ENCODE measurements at regions not wholly inside any gene's neighbourhood (a gene's known extent, or its start where the extent isn't known, plus 50 kb on each side); places are given as distances from the start of the nearest gene placed in this dataset.

DNA sequence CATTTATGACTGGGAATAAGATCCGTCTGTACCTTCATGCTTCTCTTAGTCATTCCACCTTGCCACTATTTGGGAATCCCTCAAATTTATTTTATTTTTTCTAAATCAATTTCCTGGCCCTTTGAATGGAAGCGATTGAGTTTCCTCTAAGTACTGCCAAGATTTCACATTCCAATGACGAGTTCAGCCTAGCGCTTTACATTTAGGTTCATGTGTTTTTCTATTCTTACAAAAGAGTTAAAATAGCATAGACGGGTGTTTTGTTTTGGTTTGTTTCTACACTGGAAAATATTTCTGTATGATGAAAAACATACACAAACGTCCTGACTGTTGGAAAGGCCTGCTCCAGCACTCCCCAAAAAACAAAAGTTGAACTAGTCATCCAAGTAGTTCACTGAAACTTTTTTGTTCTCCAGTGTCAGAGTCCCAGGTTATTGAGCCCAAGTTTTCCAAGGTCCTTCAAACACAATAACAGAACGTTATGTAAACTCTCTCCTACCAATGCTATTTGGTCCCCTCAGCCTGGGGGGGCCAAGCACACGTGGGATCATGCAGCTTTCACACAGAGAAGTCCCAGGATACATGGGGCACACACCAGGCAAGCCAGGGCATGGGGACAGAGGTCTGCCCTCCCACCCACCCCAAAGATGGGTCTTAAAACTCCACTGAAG, 74.8 kb upstream of the FOXN3 start:
- Histone ChIP-seq H3K79me1 (ENCODE audit: low read depth, low read length) (no peaks in the 10 kb centered on the region), H3K18ac (ENCODE audit: low read length) (no peak overlapping the region), H3K4me3 (ENCODE audit: low read length in 2 of 2) (no peak overlapping the region), H3K27ac (replicated peaks; ENCODE audit: low read length) (no peak overlapping the region), H2BK120ac (ENCODE audit: low read depth, low read length) (no peak overlapping the region), H3K23ac (ENCODE audit: low read depth, low read length, poor library complexity) (no peak overlapping the region), H2AFZ (ENCODE audit: low read length) (no peak overlapping the region), H3K14ac (ENCODE audit: low read length) (no peak overlapping the region), H3K4me1 (ENCODE audit: control insufficient read depth in 2 of 2, insufficient read depth in 1 of 2, low read depth in 1 of 2, low read length in 2 of 2) (peaks cover 1 to 11% of the 10 kb centered on the region in 2 donors), H3K4ac (ENCODE audit: low read length) (no peak overlapping the region), H3K4me2 (ENCODE audit: insufficient read depth, low read length, poor library complexity, severe bottlenecking) (no peak overlapping the region), H3K27me3 (ENCODE audit: control insufficient read depth in 3 of 3, insufficient read depth in 3 of 3, low read depth in 1 of 3, low read length in 3 of 3) (no peaks in the 10 kb centered on the region), H3K36me3 (replicated peaks in 1 of 2; ENCODE audit: control insufficient read depth in 2 of 2, insufficient read depth in 2 of 2, low read length in 2 of 2) (no peaks in the 10 kb centered on the region), H2BK5ac (ENCODE audit: low read length) (no peak overlapping the region), H3K9ac (ENCODE audit: low read depth, low read length, poor library complexity) (no peak overlapping the region), H2AK5ac (ENCODE audit: low read depth, low read length) (no peak overlapping the region), H4K8ac (ENCODE audit: low read depth, low read length) (no peak overlapping the region), H2BK15ac (ENCODE audit: low read length) (no peak overlapping the region), H2BK12ac (ENCODE audit: low read length) (no peak overlapping the region), H4K91ac (ENCODE audit: low read depth, low read length, poor library complexity) (no peak overlapping the region), H3K9me3 (replicated peaks in 1 of 2; ENCODE audit: control insufficient read depth in 2 of 2, insufficient read depth in 1 of 2, low read depth in 1 of 2, low read length in 2 of 2) (no peaks in the 10 kb centered on the region)
- DNase-seq (ENCODE audit: low spot score) = no peak
- no CpG with 5 or more reads among the region's 8 CpGs for WGBS, 2 donors (ENCODE audit: extremely low coverage in 2 of 2, insufficient read length in 2 of 2, insufficient replicate concordance in 1 of 2)

DNA sequence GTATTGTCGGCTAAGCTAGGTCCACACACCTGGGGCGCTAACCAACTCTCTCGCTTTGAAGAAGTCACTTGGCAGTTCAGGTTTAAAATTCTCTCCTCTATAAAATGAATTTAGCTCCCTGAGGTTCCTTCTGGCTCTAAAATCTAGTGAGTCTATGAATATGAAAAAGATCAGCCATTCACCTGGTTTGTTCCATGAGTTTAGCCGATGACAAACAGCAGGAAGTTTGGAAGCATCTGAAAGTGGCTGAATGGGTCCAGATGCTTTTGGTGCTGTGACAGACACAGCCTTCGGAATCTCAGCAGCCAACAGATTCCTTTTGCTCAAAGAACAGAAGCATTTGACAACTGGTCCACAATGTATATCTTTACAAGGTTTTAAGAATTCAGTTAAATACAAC, 73.4 kb upstream of the FOXN3 start:
- no peak overlapping the region for H3K4me2 ChIP-seq (ENCODE audit: insufficient read depth, low read length, poor library complexity, severe bottlenecking)
- no peak overlapping the region for H3K4me3 ChIP-seq (ENCODE audit: low read length in 2 of 2)
- H2AK5ac ChIP-seq (ENCODE audit: low read depth, low read length) = no peak overlapping the region
- H2BK15ac ChIP-seq (ENCODE audit: low read length) = no peak overlapping the region
- H3K79me1 ChIP-seq (ENCODE audit: low read depth, low read length) = no peaks in the 10 kb centered on the region
- H3K27me3 ChIP-seq (ENCODE audit: control insufficient read depth in 3 of 3, insufficient read depth in 3 of 3, low read depth in 1 of 3, low read length in 3 of 3) = no peaks in the 10 kb centered on the region
- no peak overlapping the region for H3K9ac ChIP-seq (ENCODE audit: low read depth, low read length, poor library complexity)
- no peak for DNase-seq (ENCODE audit: low spot score)
- no peak overlapping the region for H3K14ac ChIP-seq (ENCODE audit: low read length)
- no peak overlapping the region for H4K91ac ChIP-seq (ENCODE audit: low read depth, low read length, poor library complexity)
- H3K27ac ChIP-seq (replicated peaks; ENCODE audit: low read length) = no peak overlapping the region
- H3K18ac ChIP-seq (ENCODE audit: low read length) = no peak overlapping the region
- no peak overlapping the region for H2AFZ ChIP-seq (ENCODE audit: low read length)
- no peak overlapping the region for H3K23ac ChIP-seq (ENCODE audit: low read depth, low read length, poor library complexity)
- no peak overlapping the region for H2BK5ac ChIP-seq (ENCODE audit: low read length)
- no peak overlapping the region for H4K8ac ChIP-seq (ENCODE audit: low read depth, low read length)
- no peak overlapping the region for H2BK12ac ChIP-seq (ENCODE audit: low read length)
- WGBS, 2 donors (ENCODE audit: extremely low coverage in 2 of 2, insufficient read length in 2 of 2, insufficient replicate concordance in 1 of 2) = no CpG with 5 or more reads among the region's 5 CpGs
- H3K4me1 ChIP-seq (ENCODE audit: control insufficient read depth in 2 of 2, insufficient read depth in 1 of 2, low read depth in 1 of 2, low read length in 2 of 2) = peaks cover 1 to 11% of the 10 kb centered on the region in 2 donors
- H2BK120ac ChIP-seq (ENCODE audit: low read depth, low read length) = no peak overlapping the region
- H3K36me3 ChIP-seq (replicated peaks in 1 of 2; ENCODE audit: control insufficient read depth in 2 of 2, insufficient read depth in 2 of 2, low read length in 2 of 2) = no peaks in the 10 kb centered on the region
- H3K4ac ChIP-seq (ENCODE audit: low read length) = no peak overlapping the region
- no peaks in the 10 kb centered on the region for H3K9me3 ChIP-seq (replicated peaks in 1 of 2; ENCODE audit: control insufficient read depth in 2 of 2, insufficient read depth in 1 of 2, low read depth in 1 of 2, low read length in 2 of 2)

DNA sequence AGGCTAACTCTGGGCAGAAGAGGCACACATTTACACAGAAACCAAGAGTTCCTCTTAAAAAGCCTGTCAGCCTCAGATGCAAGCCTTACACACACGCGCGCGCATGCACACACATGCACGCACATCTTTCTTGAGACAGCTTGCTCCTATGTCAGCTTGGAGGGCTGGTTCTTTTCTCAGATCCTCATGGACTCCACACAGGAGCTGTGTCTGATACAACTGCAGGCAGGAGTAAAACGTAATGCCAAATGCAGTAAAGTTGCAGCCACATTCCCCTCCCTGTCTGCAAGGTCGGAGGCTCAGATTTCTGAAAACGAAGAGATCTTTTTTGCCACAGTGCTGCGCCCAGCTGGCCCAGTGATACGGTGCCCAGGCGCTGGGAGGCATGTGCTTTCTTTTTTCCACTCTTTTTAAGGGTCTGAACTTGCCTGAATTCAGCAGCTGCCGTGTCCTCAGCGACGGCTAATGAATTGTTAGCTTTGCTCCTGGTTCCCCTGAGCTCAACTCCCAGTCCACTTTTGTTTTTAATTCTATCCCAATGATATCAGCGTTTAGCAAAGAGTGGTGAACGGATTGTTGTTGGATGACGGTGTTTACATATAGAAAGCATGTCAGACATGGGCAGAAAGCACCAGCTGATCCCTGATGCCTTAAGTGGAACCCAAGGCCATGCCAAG, 72.9 kb upstream of the FOXN3 start:
- H2BK15ac ChIP-seq (ENCODE audit: low read length) = no peak overlapping the region
- H3K23ac ChIP-seq (ENCODE audit: low read depth, low read length, poor library complexity) = no peak overlapping the region
- no peak overlapping the region for H4K91ac ChIP-seq (ENCODE audit: low read depth, low read length, poor library complexity)
- H4K8ac ChIP-seq (ENCODE audit: low read depth, low read length) = no peak overlapping the region
- no peaks in the 10 kb centered on the region for H3K9me3 ChIP-seq (replicated peaks in 1 of 2; ENCODE audit: control insufficient read depth in 2 of 2, insufficient read depth in 1 of 2, low read depth in 1 of 2, low read length in 2 of 2)
- no CpG with 5 or more reads among the region's 17 CpGs for WGBS, 2 donors (ENCODE audit: extremely low coverage in 2 of 2, insufficient read length in 2 of 2, insufficient replicate concordance in 1 of 2)
- H3K4ac ChIP-seq (ENCODE audit: low read length) = no peak overlapping the region
- H2BK12ac ChIP-seq (ENCODE audit: low read length) = no peak overlapping the region
- H3K18ac ChIP-seq (ENCODE audit: low read length) = no peak overlapping the region
- H3K4me1 ChIP-seq (ENCODE audit: control insufficient read depth in 2 of 2, insufficient read depth in 1 of 2, low read depth in 1 of 2, low read length in 2 of 2) = peaks cover 1 to 11% of the 10 kb centered on the region in 2 donors
- no peak for DNase-seq (ENCODE audit: low spot score)
- H3K27ac ChIP-seq (replicated peaks; ENCODE audit: low read length) = no peak overlapping the region
- no peaks in the 10 kb centered on the region for H3K27me3 ChIP-seq (ENCODE audit: control insufficient read depth in 3 of 3, insufficient read depth in 3 of 3, low read depth in 1 of 3, low read length in 3 of 3)
- H3K4me3 ChIP-seq (ENCODE audit: low read length in 2 of 2) = no peak overlapping the region
- no peak overlapping the region for H2BK120ac ChIP-seq (ENCODE audit: low read depth, low read length)
- no peak overlapping the region for H3K9ac ChIP-seq (ENCODE audit: low read depth, low read length, poor library complexity)
- H3K14ac ChIP-seq (ENCODE audit: low read length) = no peak overlapping the region
- no peaks in the 10 kb centered on the region for H3K36me3 ChIP-seq (replicated peaks in 1 of 2; ENCODE audit: control insufficient read depth in 2 of 2, insufficient read depth in 2 of 2, low read length in 2 of 2)
- H3K79me1 ChIP-seq (ENCODE audit: low read depth, low read length) = no peaks in the 10 kb centered on the region
- H3K4me2 ChIP-seq (ENCODE audit: insufficient read depth, low read length, poor library complexity, severe bottlenecking) = no peak overlapping the region
- H2AFZ ChIP-seq (ENCODE audit: low read length) = no peak overlapping the region
- no peak overlapping the region for H2BK5ac ChIP-seq (ENCODE audit: low read length)
- no peak overlapping the region for H2AK5ac ChIP-seq (ENCODE audit: low read depth, low read length)

DNA sequence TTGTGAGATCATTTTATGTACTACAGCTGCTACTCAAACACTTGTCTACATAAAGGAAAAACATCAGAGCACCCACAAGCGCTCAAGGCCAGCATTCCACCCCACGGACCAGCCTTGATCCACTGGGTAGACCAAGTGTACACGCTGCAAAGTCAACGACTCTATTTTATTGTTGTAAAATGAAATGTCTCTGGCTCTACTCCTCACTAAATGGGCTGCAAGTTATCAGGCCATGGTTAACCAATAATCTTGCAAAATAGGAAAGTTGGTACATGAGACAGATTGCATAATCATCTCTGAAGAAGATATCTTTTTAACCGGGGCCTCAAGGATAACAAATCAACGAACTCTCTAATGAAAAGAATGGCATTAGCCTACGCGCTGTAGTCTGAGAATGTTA, 69.9 kb upstream of the FOXN3 start:
- Histone ChIP-seq H2AK5ac (ENCODE audit: low read depth, low read length) (no peak overlapping the region), H3K36me3 (replicated peaks in 1 of 2; ENCODE audit: control insufficient read depth in 2 of 2, insufficient read depth in 2 of 2, low read length in 2 of 2) (no peaks in the 10 kb centered on the region), H3K14ac (ENCODE audit: low read length) (no peak overlapping the region), H2BK120ac (ENCODE audit: low read depth, low read length) (no peak overlapping the region), H3K23ac (ENCODE audit: low read depth, low read length, poor library complexity) (no peak overlapping the region), H2BK5ac (ENCODE audit: low read length) (no peak overlapping the region), H4K91ac (ENCODE audit: low read depth, low read length, poor library complexity) (no peak overlapping the region), H3K27ac (replicated peaks; ENCODE audit: low read length) (no peak overlapping the region), H2BK12ac (ENCODE audit: low read length) (no peak overlapping the region), H3K4ac (ENCODE audit: low read length) (no peak overlapping the region), H2BK15ac (ENCODE audit: low read length) (no peak overlapping the region), H3K4me2 (ENCODE audit: insufficient read depth, low read length, poor library complexity, severe bottlenecking) (no peak overlapping the region), H3K4me1 (ENCODE audit: control insufficient read depth in 2 of 2, insufficient read depth in 1 of 2, low read depth in 1 of 2, low read length in 2 of 2) (peaks cover 0 to 1% of the 10 kb centered on the region in 2 donors), H3K4me3 (ENCODE audit: low read length in 2 of 2) (no peak overlapping the region), H2AFZ (ENCODE audit: low read length) (no peak overlapping the region), H3K18ac (ENCODE audit: low read length) (no peak overlapping the region), H3K27me3 (ENCODE audit: control insufficient read depth in 3 of 3, insufficient read depth in 3 of 3, low read depth in 1 of 3, low read length in 3 of 3) (no peaks in the 10 kb centered on the region), H3K79me1 (ENCODE audit: low read depth, low read length) (no peaks in the 10 kb centered on the region), H3K9ac (ENCODE audit: low read depth, low read length, poor library complexity) (no peak overlapping the region), H3K9me3 (replicated peaks in 1 of 2; ENCODE audit: control insufficient read depth in 2 of 2, insufficient read depth in 1 of 2, low read depth in 1 of 2, low read length in 2 of 2) (no peaks in the 10 kb centered on the region), H4K8ac (ENCODE audit: low read depth, low read length) (no peak overlapping the region)
- DNase-seq (ENCODE audit: low spot score) = no peak
- no CpG with 5 or more reads among the region's 8 CpGs for WGBS, 2 donors (ENCODE audit: extremely low coverage in 2 of 2, insufficient read length in 2 of 2, insufficient replicate concordance in 1 of 2)

All from neuronal stem cell (in vitro differentiated cells).